ENCODE measurements at regions not wholly inside any gene's neighbourhood (a gene's known extent, or its start where the extent isn't known, plus 50 kb on each side); places are given as distances from the start of the nearest gene placed in this dataset.

DNA sequence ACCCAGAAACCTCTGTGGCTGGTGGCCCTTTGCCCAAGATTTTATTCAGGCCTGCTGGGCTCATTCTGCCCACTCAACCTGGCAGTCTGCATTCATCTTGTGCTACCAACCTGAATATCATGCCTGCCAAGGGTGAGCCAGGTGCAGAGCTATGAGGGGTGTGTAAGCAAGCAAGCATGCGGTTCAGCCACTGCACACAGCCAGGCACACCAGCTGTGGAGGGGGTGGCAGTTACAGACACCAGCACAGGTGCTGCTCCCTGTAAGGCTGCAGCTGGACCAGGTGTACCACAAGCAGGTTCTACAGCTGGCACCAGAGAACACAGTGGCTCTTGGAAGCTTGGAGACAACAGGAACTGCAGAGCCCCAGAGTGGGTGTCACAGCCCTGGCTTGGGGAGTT is 633.2 kb downstream of the FBXO15 start:
- DNase-seq, result no peak

DNA sequence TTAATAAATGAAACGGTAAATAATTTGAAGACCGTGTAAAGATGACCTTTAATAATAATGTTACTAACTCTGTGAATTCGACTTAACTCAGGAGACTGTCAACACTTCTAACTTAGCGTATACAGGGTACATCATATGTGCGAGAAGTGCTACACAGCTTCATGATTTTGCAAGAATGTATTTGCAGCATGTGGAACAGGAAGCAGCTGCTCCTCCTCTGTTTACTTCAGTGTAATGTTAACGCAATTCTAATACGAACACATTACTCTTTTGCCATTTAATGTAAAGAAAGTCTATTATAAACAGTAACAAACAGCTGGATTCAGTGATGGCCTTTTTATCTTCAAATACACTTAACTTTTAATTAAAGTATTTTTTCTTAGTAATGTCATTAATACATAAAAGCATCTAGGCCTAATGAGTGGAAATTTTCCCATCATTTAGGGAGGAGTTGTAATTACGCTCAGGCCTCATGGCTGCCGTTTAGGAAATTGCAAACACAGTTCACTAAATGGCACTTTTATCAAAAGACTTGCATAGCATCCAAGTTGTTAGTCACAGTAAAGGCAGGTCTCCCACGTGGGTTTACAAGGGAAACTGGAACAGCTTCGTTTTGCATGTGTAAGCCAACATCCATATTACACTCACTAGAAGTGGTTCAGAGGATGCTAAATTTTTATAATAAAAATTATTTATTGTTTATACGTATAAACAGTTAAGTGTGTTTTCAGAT is 635.7 kb downstream of the FBXO15 start:
- no peak for DNase-seq

DNA sequence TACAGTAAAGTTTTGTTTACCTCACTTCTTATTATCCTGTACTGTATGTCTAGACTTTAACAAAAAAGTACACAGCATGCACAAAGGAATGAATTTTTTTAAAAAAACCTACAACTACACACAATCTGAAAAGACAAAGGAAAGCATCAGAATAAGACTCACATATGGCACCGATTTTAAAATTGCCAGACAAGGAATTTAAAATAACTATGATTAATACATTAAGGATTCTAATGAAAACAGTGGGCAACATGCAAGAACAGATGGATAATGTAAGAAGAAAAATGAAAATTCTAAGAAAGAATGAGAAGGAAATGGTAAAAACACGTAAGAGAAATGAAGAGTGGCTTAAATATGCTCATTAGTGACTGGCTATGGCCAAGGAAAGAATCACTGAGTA is 638.2 kb downstream of the FBXO15 start:
- DNase-seq, result no peak

DNA sequence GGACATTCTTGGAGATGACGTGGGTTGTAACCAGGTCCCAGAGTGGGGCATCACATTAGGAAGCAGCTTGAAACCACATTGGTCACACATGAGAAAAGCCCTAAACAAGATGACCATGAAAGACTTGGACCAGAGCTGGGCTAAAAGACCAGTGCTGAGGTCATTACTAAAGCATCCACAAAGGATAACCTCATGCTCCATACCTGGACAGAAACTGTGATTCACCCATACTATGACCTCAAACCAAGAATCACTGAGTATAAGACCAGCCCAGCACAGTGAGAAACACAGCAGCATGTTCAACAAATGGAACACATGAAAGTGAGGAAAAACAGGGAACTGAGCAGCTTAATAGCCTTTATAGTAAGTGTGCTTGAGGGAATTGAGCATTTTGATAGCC is 635.5 kb upstream of the NETO1 start:
- no peak for DNase-seq

DNA sequence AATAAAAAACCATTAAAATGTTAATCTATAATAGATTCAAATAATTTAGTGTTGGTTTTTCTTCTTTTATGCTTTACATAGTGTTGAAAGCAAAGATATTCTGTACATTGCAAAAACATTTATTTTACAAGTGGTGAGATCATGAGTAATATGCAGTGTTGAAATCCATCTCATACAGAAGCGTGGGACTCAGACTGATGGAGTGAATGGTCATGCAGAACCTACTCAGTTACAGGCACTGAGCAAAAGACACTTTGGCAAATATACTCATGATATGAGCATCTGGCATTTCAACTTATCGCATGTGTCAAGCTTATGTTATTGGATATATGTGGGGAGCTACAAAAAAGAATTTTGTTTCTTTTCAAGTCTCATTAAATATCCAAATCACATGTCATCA is 620.2 kb upstream of the NETO1 start:
- DNase-seq, result no peak

DNA sequence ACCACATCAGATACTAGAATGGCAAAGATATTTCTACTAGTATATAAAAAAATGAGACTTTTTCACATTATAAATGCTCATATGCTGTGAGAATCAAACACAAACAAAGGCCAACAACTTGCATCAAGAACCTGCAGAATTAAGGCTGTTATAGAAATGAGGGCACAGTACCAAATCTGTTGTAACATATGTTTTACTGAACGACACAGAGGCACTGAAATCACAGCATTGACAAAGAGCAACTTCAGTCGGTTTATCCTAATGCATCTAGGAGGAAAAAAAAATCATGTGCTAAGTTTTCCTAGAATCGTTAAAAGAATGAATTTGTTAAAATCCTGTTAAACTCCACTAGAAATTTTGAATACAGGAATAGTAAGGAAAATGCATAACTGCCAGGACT is 617.4 kb upstream of the NETO1 start:
- DNase-seq, result no peak

DNA sequence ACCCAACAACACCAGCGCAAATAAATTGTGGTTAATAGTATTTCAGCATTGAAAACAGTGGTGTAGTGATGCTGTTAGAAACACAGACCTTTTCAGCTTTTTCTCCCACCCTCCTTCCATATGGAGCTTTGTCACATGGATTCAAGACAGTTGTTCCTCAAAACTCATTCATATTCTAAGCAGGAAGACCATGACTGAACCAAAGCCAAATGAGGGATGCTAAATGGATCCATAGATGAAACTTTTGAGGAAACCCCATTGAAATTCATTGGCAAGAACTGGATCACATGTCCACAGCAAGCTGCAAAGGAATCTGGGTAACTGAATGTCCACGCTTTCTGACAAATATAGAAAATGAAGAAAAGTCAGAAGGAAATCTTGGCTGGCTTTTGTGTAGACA is 615.1 kb upstream of the NETO1 start:
- no peak for DNase-seq

DNA sequence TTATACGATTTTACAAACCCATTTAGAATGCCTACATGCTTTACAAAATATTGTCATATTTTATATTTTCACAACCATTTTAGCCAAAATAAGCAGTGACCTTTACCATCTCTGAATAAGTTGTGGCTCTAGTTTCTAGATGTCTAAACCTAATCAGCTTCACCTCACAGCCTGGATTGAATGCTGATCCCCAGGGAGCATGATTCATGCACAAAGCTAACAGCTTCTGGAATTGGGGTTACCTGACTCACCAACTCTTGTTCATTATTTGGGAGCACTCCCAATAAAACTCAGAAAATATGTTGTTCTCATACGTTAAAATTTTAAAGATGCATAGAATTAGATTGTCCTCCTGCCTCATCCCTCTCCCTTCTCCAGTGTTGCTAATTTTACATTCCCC is 611.7 kb upstream of the NETO1 start:
- DNase-seq, result no peak

DNA sequence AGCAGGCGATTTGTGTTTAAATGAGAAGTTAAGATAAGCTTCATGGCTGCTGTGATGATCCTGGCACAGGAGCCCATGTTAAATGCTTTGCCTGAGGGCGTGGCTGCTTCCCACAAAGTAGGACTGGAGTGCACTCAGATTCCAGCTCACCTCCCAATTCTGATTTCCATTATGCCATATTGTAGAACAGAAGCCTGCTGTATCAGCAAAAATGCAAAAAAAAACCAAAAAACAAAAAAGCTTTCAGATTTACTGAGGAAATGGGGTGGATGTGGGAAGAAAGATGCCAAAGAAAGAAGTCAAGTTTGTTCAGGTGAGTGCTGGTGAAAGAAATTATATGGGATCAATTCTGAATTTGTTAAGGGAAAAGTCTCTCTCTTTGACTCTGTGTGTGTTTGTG is 610.4 kb upstream of the NETO1 start:
- no peak for DNase-seq

DNA sequence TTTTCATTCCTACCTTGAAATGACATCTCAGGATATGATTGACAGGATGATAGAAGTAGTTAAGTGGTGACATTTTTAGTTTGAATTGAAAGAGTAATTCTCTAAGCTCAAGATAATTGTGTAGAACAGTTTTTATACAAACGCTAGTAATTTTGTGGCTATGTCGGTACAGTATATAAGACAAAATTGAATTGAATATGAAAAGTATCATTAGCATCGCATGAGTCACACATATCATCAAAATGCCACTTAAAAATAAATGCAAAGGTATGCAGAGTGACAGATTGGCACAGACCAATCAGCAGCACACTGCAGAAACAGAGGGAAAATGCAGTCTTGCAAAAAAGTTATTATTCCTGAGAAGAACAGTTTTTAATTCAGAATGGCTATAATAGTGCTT is 608.2 kb upstream of the NETO1 start:
- DNase-seq, result no peak

DNA sequence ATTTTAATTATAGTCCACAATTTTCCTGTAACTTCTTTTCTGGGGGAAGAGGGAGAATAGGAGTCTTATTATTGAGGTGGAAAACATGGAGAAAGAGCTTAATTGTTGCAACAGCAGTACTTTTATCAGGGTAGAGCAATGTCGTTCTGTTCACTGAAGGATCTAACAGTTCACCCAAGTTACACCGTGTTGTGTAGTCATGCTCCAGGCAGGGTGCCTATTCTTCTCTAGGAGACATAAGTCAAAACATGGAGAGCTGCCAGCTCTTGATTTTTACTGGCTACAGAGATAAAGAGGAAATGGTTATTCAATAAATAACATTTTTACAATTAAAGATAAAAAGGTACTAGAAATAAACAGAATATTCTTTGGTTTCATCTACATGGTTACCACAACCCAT is 594.3 kb upstream of the NETO1 start:
- DNase-seq, result no peak

DNA sequence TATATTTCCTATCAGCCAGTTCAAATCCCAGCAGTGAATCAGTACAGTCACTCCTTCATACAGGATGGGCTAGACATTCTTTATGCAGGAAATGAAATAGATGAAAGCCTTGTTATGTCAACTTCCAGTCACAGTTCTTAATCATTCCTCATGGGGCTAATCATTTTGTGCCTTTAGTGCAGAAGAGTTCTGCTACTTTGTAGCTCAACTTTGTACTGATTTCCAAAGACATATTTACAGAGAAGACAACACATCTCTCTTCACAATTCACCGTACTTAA is 593.9 kb upstream of the NETO1 start:
- no peak for DNase-seq

DNA sequence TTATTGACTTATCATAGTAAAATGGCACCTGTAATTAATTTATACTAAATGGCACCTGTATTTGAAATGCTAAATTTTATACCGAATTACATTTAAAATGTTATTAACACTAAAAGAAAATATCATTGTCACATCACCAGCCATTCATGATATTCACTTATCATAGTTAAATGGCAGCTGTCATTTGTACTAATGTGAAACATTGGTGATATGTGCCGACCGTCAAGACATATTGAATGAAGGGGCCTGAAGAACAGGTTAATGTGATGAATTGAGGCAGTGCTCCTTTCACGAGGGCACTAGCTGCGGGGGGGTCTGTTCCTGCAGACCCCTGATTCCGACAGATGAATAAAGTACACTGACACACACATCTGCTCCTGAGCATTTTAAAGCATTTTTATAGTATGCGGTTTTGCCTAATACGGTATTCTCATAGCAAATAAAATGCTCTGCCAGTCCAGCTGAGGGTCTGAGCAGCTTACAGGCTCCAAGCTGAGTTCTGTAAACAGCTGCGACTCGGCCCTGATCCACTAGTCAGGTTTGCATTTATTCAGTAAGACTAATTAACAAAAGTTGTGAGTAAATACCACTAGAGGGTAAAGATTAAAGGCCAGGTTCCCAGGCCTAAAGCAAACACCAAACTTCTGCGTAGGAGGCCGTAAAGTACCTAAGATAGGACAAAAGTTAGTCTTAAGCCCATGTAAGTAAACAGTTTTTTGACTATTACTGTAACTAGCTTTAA is 593.4 kb upstream of the NETO1 start:
- DNase-seq, result no peak

DNA sequence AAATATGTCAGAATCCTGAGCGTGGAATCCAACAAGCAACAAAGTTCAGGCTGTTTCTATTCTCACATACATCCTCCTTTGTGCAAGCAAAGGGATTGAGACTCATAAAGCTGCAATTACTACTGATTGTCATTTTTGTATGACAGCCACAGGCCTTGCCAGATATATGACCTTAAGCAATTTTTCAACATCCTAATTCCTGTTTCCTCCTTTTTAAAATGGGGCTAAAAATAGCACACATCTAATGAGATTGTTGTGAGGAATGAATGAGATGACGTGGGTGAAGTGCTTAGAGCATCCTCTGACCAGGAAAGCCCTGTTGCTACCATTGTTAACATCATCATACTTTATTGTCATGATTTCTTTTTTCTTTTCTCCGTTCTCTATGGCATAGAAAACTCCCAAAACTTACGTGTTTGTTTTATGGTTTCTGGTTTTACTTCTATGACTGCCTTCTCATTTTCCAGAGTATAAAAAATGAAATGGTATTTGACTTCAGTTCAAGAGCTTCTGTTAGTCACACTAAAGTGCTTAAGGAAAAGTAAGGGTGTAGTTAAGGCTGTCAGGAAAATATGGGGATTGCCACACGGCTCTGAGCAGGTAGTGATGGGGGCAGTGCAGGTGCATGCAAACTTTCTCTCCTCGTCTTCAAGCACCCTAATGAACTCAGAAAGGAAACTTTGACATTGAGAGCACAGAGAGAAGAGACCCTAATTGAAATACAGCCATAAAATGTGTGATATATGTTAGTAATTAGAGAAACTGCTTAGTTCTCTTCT is 590.6 kb upstream of the NETO1 start:
- DNase-seq, result no peak

DNA sequence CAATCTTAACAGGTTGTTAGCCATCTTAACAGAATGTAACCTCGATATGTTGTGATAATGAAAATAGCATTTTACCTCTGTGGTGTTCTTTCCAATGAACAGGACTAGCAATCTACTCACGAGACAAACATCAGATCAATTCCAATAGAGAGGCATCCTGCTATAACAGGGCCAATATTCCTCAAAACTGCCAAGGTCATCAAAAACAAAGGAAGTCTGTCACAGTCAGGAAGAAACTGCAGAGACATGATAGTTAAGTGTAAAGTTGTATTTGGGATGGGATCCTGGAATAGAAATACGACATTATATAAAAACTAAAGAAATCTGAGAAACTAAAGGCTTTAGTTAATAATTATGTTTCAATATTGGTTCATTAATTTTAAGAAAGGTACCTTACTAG is 588.9 kb upstream of the NETO1 start:
- no peak for DNase-seq

DNA sequence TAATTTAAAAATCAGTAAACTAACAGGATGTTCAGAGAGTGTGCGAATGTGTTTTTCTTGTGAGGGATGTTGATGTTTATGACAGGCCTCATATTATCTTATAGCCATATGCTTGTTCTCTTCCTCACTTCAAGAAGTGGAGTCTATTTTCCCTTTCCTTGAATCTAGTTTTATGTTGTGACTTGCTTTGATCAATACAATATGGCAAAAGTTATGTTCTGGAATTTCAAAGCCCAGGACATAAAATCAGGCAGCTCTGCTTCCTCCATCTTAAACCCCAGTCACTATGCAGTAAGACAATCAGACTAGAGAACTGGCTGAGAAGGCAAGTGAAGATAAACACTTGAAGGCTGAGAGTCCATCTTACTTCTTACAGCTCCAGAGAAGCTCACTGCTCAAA is 585.1 kb upstream of the NETO1 start:
- DNase-seq, result no peak

DNA sequence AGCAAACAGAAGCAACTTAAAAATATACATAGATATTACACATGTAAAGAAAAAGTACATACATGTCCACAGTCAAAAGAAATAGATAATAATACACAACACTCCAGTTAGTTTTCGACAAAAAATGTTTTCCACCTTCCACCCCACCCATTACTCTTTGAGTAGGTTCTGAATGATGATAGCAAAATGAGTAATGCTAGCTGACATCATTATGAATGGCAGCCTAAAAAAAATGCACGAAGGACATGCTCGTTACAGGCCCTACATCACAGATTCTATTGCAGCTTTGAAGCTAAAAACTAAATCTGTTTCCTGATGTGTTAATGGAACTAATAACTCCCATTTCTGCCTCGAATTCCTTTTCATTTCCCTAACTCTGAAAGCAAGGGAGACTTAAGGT is 578.7 kb upstream of the NETO1 start:
- DNase-seq, result no peak

DNA sequence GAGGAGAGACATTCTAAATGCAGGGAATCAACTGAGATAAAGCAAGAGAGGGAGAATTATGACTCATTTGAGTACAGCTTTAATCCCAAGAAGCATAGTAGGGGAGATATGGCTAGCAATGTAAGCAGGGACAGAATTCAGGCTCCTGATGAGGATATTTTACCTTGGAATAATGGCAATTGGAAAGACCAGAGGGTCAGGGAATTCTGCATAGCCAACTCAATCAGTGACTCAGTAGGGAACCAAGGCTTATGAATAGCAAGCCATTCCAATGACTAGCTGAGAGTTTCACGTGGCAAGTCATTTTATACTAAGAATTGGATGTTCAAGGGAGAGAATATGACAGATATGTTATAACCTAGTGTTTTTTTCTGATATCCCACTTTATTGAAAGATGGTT is 563.8 kb upstream of the NETO1 start:
- no peak for DNase-seq

DNA sequence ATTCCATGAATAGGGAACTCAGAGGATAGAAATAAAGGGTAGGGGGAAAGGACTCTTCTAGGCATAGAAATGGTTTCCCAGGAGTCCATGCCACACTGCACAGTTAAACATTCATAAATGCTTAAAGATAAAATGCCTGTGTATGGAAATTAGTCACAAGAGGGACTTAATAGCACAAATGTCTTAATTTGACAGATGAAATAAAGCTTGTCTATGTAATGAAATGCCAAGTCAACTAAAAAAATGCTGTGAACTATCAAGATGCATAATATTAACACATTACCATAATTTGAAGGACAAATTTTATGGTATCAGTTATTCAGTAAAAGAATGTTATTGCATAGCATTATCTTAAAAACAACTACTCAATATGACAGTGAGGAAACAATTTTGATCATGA is 553.2 kb upstream of the NETO1 start:
- no peak for DNase-seq

DNA sequence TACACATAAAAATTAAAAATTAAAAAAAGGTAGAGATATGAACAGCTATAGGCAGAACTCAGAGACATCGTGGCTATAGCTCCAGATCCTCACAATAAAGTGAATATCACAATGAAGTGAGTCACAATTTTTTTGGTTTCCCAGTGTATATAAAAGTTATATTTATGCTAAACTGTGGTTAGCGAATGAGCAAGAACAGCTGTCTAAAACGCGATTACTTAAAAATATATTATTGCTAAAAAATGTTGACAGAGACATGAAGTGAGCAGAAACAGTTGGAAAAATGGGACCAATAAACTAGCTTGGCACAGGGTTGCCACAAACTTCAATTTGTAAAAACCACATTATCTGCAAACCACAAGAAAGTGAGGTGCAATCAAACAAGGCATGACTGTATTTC is 551.7 kb upstream of the NETO1 start:
- no peak for DNase-seq

DNA sequence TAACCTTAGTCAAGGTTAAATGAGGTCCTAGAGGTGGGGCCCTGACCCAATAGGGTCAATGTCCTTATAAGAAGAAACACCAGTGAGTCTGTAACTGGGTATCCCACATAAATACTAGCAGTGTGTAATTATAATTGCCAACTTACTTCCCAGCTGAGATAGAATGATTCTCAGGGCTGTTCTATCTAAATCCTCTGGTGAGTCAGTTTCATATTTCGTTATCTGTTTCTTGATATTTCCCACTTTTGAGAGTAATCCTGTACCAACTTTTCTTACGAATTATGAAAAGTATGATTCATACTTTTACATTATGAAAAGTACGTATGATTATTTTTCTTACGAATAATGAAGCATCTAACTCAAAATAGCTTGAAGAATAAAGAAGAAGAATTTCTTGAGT is 546.8 kb upstream of the NETO1 start:
- no peak for DNase-seq

DNA sequence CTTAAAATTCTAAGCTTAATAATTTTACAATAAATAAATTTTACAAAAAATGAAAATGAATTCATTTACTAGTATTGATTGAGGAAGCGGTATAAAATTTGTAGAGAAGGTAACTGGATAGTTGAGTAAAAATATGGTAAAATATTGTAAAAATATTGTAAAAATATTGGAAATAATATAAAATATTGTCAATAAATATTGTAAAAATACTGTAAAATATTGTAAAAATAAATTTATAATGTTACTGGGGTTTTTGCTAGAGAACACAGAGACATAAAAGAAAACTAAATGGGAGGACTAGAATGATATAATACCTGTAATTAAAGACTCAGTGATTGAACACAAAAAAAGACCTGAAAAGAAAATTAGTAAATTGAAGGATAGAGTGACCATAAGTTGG is 546.3 kb upstream of the NETO1 start:
- no peak for DNase-seq

DNA sequence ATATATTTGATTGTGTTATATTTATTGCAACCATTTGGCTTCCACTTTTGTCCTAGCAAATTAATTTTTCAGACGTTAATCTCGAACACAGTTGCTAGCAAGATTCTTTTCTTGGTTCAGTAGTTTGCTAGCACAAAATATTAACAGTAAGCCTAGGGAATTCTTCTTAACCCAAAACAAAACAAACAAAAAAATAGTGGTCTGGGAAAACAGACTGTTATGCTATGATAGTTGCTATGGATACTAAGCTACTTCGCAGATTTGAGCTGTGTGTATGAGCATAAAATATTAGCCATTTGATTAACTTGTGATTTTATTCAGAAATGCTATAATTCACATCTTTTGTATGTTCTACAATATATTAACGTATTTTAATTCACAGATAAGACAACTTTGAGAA is 541.5 kb upstream of the NETO1 start:
- DNase-seq, result no peak

DNA sequence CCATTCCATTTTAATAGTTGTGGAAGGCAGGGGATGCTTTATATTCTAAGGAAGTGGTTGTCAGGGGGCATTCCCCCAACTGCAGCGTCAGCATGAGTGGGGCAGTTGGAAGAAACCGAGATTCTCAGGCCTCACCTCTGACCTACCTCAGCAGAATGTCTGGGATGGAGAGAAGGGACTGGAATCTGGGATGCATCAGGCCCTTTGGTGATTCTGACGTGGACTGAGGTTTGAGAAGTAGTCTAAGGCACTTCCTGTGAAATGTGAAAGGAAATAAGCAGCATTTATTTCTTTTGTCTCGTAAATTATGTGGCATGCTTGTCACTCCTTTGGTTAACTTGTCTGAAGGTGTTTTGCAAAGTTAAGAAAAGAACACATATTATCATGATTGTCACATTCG is 540.7 kb upstream of the NETO1 start:
- DNase-seq, result no peak

DNA sequence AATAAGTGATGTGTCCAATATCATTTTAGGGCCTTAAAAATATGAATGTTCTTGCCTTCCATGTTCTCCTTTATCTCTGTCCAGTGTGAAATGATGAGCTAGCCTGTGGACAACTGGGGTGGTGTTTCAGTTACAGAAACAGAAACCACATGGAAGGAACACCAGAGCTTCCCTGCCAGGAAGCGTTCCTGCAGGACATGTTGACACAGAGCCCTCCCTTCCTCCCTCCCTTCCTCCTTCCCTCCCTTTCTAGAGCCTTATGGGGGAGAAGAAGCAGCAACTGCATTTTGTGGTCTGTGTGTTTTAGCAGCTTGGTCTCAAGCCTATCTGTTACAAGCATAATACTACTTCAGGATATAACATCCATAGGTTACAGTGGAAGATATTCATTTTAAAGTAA is 539.7 kb upstream of the NETO1 start:
- no peak for DNase-seq

Measured in CD4-positive, alpha-beta T cell treated with Interferon gamma for 1 hour (primary cell).